Type B pancreatic cell (in vitro differentiated cells): ENCODE measurements at regions not wholly inside any gene's neighbourhood (a gene's known extent, or its start where the extent isn't known, plus 50 kb on each side); places are given as distances from the start of the nearest gene placed in this dataset.

ENCODE experiments used
- DNase-seq: peaks from one replicate; pipeline ENCODE4 v3.0.0; 2021; ENCODE audit warnings: mixed read lengths; ENCODE audit not compliant: unreplicated experiment; ENCODE audit errors: extremely low spot score
- H3K27ac Mint-ChIP-seq: 2 replicates; pipeline ENCODE4 v1.8.0; 2021; ENCODE audit warnings: mild to moderate bottlenecking, mixed read lengths
- H3K27me3 Mint-ChIP-seq: 2 replicates; pipeline ENCODE4 v1.8.0; 2021; ENCODE audit warnings: mixed read lengths
- H3K36me3 Mint-ChIP-seq: 2 replicates; pipeline ENCODE4 v1.8.0; 2021; ENCODE audit warnings: mixed read lengths
- H3K4me1 Mint-ChIP-seq: one replicate; pipeline ENCODE4 v1.8.0; 2021; ENCODE audit warnings: mixed read lengths; ENCODE audit not compliant: unreplicated experiment
- H3K4me3 Mint-ChIP-seq: 2 replicates; pipeline ENCODE4 v1.8.0; 2021; ENCODE audit warnings: mild to moderate bottlenecking, mixed read lengths
- H3K9me3 Mint-ChIP-seq: 2 replicates; pipeline ENCODE4 v1.8.0; 2021; ENCODE audit warnings: mixed read lengths
- CTCF ChIP-seq: fragments of 200-600 bp; sonication (generic); conservative IDR thresholded peaks from 2 replicates; pipeline ENCODE4 v1.5.0; 2021; ENCODE audit warnings: antibody characterized with exemption, mild to moderate bottlenecking

- H3K4me1 Mint-ChIP-seq, result peaks cover 27% of the 10 kb centered on the region
- no peak overlapping the region for H3K4me3 Mint-ChIP-seq
- no peaks in the 10 kb centered on the region for H3K36me3 Mint-ChIP-seq
- no peak for TF ChIP-seq CTCF
- H3K9me3 Mint-ChIP-seq, result no peaks in the 10 kb centered on the region
- H3K27ac Mint-ChIP-seq, result no peak overlapping the region
- DNase-seq, result no peak
- H3K27me3 Mint-ChIP-seq, result peaks cover 4% of the 10 kb centered on the region
Observed at GRCh38 chr5:124287813-124288212, 458.6 kb downstream of the ZNF608 start.

DNA sequence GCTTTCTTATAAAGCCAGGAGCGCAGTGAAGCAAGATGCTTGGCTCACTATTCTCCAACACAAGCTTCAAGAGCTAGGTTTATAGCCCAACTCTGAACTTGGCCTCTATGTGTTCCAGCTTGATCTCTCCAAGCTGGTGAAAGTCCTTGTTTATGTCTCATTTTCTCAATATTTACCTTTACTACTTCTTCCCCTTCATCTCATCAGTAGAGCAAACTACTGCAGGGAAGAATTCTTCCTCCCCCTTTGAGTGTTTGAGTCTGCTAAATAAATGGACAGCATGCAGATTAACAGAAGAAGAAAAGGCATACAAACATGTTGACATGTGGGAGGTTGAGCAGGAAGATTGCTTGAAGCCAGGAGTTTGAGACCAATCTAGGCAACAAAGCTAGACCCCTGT, 460.7 kb downstream of the ZNF608 start:
- no peak for TF ChIP-seq CTCF
- Mint-ChIP-seq H3K9me3 (no peaks in the 10 kb centered on the region), H3K36me3 (no peaks in the 10 kb centered on the region), H3K4me3 (no peak overlapping the region), H3K4me1 (peaks cover 24% of the 10 kb centered on the region), H3K27ac (no peak overlapping the region), H3K27me3 (peaks cover 4% of the 10 kb centered on the region)
- no peak for DNase-seq

GRCh38 chr5:124285071-124285470, 461.4 kb downstream of the ZNF608 start:
- peaks cover 19% of the 10 kb centered on the region for H3K4me1 Mint-ChIP-seq
- H3K36me3 Mint-ChIP-seq, result no peaks in the 10 kb centered on the region

DNA sequence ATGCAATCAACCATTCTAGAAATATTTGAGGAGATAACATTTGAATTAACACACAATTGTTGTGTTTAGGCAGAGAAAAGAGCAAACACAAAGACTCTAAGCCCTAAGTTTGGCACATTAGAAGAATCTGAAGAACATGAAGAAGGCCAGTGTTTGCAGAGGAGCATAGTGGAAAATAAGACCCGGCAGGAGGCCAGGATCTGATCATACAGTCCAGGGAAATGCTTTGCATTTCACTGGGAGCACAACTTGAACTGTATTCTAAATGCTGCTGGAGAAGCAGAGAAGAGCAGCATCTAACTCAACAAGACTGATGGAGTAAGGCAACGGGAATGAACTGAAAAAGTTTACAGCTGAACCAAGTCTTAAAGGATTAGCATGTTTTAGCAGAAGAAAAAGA, 463.4 kb downstream of the ZNF608 start:
- H3K27ac Mint-ChIP-seq, result no peak overlapping the region
- no peak overlapping the region for H3K4me3 Mint-ChIP-seq
- H3K4me1 Mint-ChIP-seq, result peaks cover 20% of the 10 kb centered on the region

More at GRCh38 chr5:124285071-124285470, 461.4 kb downstream of the ZNF608 start:
- DNase-seq, result no peak
- Mint-ChIP-seq H3K9me3 (no peaks in the 10 kb centered on the region), H3K27me3 (no peaks in the 10 kb centered on the region), H3K4me3 (no peak overlapping the region), H3K27ac (no peak overlapping the region)
- TF ChIP-seq CTCF, result no peak

DNA sequence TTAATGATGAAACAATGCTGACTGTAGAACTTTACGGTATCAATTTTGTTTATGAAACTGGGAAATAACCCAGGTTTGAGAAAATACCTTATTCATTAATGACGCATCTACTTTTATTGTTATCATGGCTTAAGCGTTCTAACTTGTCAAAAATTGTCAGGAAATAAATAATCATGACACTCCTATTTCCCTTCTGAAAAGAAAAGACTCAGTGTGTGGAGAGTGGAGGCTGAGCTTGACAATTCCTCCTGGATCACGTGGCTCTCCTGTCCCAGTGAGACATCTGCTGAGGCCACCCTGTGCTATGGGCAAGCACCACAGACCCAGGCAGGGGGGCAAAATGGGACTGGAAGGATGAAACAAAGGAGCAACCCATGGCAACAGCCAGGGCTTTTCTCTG, 466.4 kb downstream of the ZNF608 start:
- Mint-ChIP-seq H3K27ac (no peak overlapping the region), H3K4me3 (no peak overlapping the region), H3K27me3 (peaks cover 4% of the 10 kb centered on the region), H3K36me3 (no peaks in the 10 kb centered on the region), H3K9me3 (no peaks in the 10 kb centered on the region), H3K4me1 (peaks cover 23% of the 10 kb centered on the region)
- no peak for DNase-seq
- no peak for TF ChIP-seq CTCF

More for the DNA sequence above, 463.4 kb downstream of the ZNF608 start:
- no peak for DNase-seq
- Mint-ChIP-seq H3K36me3 (no peaks in the 10 kb centered on the region), H3K9me3 (no peaks in the 10 kb centered on the region), H3K27me3 (peaks cover 1% of the 10 kb centered on the region)
- TF ChIP-seq CTCF, result no peak

DNA sequence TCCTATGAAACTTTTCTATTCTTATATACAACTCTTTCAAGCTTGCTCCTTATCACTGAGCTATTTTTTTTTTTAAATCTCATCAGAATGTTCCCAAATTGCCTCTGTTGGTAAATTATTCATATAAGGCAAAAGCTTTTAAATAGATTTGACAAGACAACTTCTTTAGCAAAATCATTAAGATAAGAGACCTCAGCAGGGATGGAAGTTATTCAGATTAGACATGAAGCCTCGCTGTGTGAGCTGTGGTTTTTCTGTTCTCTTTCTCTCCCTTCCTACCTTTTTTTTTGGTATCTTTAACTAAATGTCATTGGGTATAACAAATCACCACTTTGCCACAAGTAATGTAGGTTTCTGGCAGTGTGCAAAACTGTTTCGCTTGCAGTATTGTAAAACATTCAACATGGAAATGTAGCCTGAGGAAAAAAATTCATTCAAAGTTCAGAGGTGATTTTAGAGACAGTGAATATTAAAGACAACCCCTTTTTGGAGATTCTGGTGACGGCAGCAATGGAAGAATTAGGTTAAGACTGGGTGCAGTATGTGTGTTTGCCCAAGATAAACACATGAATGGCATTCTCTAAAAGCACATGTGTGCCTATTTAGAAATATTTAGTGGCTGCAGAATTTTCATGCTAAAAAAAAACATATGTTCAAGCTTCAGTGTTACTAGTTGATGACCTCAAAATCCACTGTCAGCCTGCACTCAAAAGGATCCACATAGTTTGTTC, 467.1 kb downstream of the ZNF608 start:
- Mint-ChIP-seq H3K4me3 (no peak overlapping the region), H3K4me1 (peaks cover 23% of the 10 kb centered on the region), H3K27me3 (peaks cover 4% of the 10 kb centered on the region), H3K27ac (no peak overlapping the region), H3K9me3 (no peaks in the 10 kb centered on the region), H3K36me3 (no peaks in the 10 kb centered on the region)
- no peak for DNase-seq
- no peak for TF ChIP-seq CTCF
